ENCODE measurements at regions not wholly inside any gene's neighbourhood (a gene's known extent, or its start where the extent isn't known, plus 50 kb on each side); places are given as distances from the start of the nearest gene placed in this dataset.

DNA sequence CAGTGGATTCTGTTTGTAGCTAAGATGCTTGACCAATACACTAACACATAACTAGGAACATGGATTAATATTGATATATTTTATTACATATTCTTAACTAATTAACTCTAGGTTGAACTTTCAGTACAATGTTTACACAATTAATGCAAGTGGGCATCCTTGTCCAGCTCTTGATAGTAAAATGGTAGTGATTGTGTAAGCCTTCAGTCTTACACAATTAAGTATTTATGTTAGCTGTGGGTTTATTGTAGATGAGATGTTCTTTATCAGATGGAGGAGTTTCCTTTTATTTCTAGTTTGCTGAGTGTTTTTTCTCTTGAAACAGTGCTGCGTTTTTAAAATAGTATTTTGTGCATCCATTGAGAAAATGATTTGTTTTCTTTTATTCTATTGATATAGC lies 1210.8 kb downstream of the CDH12 start:
- H3K4me3 ChIP-seq (replicated peaks; ENCODE audit: low read depth, low read length) = no peak overlapping the region
- peak; percentile 8 for DNase-seq (ENCODE audit: low read depth)
- TF ChIP-seq, protein P1, sequence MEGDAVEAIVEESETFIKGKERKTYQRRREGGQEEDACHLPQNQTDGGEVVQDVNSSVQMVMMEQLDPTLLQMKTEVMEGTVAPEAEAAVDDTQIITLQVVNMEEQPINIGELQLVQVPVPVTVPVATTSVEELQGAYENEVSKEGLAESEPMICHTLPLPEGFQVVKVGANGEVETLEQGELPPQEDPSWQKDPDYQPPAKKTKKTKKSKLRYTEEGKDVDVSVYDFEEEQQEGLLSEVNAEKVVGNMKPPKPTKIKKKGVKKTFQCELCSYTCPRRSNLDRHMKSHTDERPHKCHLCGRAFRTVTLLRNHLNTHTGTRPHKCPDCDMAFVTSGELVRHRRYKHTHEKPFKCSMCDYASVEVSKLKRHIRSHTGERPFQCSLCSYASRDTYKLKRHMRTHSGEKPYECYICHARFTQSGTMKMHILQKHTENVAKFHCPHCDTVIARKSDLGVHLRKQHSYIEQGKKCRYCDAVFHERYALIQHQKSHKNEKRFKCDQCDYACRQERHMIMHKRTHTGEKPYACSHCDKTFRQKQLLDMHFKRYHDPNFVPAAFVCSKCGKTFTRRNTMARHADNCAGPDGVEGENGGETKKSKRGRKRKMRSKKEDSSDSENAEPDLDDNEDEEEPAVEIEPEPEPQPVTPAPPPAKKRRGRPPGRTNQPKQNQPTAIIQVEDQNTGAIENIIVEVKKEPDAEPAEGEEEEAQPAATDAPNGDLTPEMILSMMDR (IDR thresholded peaks at IDR 0.05; ENCODE audit: low read length, missing control alignments) = no peak

DNA sequence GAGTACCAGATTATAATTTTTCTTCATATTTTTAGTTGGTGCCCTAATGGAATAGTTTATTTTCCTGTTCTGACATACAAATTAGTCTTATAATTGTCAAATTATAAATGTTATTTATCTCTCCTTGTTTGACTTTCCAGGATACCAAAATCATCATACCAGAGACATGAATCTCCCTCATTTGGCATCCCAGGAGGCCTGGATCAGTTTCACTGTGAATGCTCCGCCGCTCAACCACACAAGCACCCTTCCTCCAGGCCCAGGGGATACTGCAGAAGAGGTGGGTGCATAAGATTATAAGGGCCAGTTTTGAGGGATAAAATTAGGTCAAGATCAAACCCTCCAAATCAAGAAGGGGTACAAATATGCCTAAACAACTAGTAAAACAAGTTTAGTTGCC lies 1229.3 kb downstream of the CDH12 start:
- DNase-seq (ENCODE audit: low read depth) = no peak
- TF ChIP-seq, protein P1 (IDR thresholded peaks at IDR 0.05; ENCODE audit: low read length, missing control alignments) = no peak
- H3K4me3 ChIP-seq (replicated peaks; ENCODE audit: low read depth, low read length) = no peak overlapping the region

DNA sequence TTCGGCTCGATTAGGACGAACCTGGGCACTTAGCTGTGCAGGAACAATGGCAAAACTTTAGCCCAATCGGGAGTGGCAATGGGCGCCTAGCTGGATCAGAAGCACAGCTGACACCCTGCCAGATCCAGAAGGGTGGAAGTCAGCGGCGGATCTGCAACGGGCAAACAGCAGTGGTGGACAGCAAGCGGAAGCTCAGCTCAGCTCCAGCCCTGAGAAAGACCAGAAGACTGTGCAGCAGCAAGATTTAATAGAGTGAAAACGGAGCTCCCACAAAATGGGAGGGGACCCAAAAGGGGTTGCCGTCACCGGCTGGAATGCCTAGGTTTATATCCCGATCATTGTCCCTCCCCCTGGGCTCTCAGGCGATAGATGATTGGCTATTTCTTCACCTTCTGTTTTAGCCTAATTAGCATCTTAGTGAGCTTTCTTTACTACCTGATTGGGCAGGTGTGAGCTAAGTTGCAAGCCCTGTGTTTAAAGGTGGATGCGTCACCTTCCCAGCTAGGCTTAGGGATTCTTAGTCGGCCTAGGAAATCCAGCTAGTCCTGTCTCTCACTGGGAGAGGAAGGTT lies 1237.9 kb downstream of the CDH12 start:
- TF ChIP-seq, protein P1 (IDR thresholded peaks at IDR 0.05; ENCODE audit: low read length, missing control alignments) = no peak
- no peak overlapping the region for H3K4me3 ChIP-seq (replicated peaks; ENCODE audit: low read depth, low read length)
- DNase-seq (ENCODE audit: low read depth) = no peak

DNA sequence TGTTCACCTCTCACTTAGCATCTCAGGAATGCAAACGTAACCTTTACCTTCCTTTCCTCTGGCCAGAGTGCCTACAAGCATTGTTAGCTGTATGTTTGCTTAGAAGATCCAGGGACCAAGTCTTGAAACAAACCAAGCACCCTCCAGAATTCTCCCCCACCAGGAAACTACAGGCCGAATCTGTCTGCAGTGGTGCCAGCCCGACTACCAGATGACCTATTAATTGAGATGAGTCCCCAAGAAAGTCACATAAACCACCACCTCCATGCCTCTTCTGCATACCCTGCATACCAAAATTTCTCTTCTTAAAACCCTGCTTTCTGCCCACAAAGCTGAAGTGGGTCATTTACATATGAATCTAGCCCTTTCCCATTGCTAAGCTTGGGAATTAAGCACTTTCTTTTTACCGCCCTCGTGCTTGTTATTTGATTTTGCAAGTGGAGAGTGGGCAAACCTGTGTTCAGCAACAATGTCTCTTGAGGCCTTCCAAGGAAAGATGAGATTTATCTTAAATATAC lies 1239.1 kb downstream of the CDH12 start:
- TF ChIP-seq, protein P1 (IDR thresholded peaks at IDR 0.05; ENCODE audit: low read length, missing control alignments) = no peak
- no peak overlapping the region for H3K4me3 ChIP-seq (replicated peaks; ENCODE audit: low read depth, low read length)
- DNase-seq (ENCODE audit: low read depth) = no peak

DNA sequence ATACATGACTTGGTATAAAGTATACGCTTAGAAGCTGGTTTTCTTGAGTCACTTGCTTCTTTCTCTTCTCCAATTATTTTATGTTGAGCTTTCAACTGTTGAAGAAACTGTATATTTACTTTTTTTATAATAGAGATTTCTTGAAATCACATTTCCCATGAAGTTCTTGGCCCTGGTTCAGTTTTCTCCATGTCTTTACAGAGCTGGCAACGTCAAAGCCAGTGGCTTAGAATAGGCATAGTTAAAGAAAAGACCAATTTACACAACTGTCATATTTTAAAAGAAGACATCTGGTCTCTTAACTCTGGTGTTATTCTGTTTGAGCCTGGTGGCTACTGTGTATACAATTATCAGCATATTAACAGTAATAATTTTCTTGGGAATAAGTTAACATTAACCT lies 1249.3 kb downstream of the CDH12 start:
- TF ChIP-seq, protein P1 (IDR thresholded peaks at IDR 0.05; ENCODE audit: low read length, missing control alignments) = no peak
- no peak for DNase-seq (ENCODE audit: low read depth)
- no peak overlapping the region for H3K4me3 ChIP-seq (replicated peaks; ENCODE audit: low read depth, low read length)

DNA sequence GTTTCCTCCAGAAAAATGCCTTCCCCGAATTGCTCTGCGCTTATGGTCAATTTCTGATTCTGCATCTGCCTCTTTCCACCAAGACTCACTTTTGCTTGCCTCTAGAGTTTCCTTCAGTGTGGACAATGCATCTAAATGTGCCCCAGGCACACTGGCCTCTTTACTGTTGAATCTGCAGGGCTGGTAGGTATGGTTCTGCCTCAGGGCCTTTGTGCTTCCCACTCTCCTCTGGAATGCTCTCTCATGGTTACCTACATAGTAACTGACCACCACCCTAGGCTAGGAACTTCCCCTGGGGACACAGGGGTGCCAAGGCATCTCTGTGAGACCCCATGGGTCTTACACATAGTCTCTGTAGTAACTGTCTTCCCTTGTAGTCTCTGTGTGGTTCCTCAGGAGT lies 1258.6 kb downstream of the CDH12 start:
- H3K4me3 ChIP-seq (replicated peaks; ENCODE audit: low read depth, low read length) = no peak overlapping the region
- DNase-seq (ENCODE audit: low read depth) = no peak
- TF ChIP-seq, protein P1 (IDR thresholded peaks at IDR 0.05; ENCODE audit: low read length, missing control alignments) = no peak

DNA sequence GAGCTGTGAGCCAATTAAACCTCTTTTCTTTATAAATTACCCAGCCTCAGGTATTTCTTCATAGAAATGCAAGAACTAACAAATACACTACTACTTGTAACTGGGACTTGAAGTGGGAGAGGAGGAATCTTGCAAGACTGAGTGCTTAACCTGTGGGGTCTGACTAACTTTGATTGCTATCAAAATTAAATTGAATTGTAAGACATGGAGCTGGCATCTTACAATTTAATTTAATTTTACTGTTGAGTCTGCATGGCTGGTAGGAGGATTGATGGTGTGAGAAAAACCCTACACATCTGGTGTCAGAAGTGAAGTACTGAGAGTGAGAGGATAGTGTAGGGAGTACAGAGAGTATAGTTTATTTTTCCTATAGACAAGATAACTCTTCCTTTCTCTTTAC lies 1259.9 kb downstream of the CDH12 start:
- TF ChIP-seq, protein P1 (IDR thresholded peaks at IDR 0.05; ENCODE audit: low read length, missing control alignments) = no peak
- DNase-seq (ENCODE audit: low read depth) = no peak
- H3K4me3 ChIP-seq (replicated peaks; ENCODE audit: low read depth, low read length) = no peak overlapping the region
